IMR-90 (cell line): ENCODE measurements at regions not wholly inside any gene's neighbourhood (a gene's known extent, or its start where the extent isn't known, plus 50 kb on each side); places are given as distances from the start of the nearest gene placed in this dataset.

Experiments used
- ATAC-seq: fragments of 200-7000 bp; cut with Tn5 transposase; 2 replicates; pipeline ENCODE4 v1.9.1; 2020; ENCODE audit warnings: low read depth, mild to moderate bottlenecking, moderate library complexity
- BruUV-seq: library from RNA; stranded (reverse); fragments of 400-500 nt; replicated peaks from 2 replicates; lab custom pipeline; 2021; lab: Mats Ljungman, UMichigan
- CTCF ChIA-PET: fragments of 300-600 bp; formaldehyde crosslinking; extraction: SDS; loops from one replicate; lab custom pipeline; 2021; ENCODE audit warnings: antibody characterized with exemption; lab: Yijun Ruan, JAX
- POLR2A ChIA-PET: fragments of 300-600 bp; sonication (Branson Sonifier 250); formaldehyde crosslinking; loops from one replicate; lab custom pipeline; 2022; ENCODE audit warnings: antibody characterized with exemption; ENCODE audit not compliant: unreplicated experiment; lab: Charles Lee
- DNase-seq: peaks from one replicate; pipeline ENCODE4 v3.0.0; 2013
- H2AFZ ChIP-seq: replicated peaks from 2 replicates; pipeline ENCODE3; 2013; ENCODE audit warnings: low read length, mild to moderate bottlenecking; ENCODE audit not compliant: poor library complexity
- H2AK5ac ChIP-seq: 2 replicates; pipeline ENCODE4 v1.6.1; 2013; ENCODE audit warnings: low read depth, low read length, inconsistent platforms
- H2AK9ac ChIP-seq: replicated peaks from 2 replicates; pipeline ENCODE3; 2013; ENCODE audit warnings: mild to moderate bottlenecking, low read depth, low read length, moderate library complexity; ENCODE audit not compliant: poor library complexity
- H2BK120ac ChIP-seq: 2 replicates; pipeline ENCODE4 v1.6.1; 2013; ENCODE audit warnings: low read depth, low read length, inconsistent platforms
- H2BK15ac ChIP-seq: 3 replicates; pipeline ENCODE4 v1.6.1; 2013; ENCODE audit warnings: low read depth, low read length, inconsistent platforms
- H2BK20ac ChIP-seq: 2 replicates; pipeline ENCODE4 v1.6.1; 2013; ENCODE audit warnings: low read depth, mild to moderate bottlenecking, inconsistent platforms, low read length, moderate library complexity
- H2BK5ac ChIP-seq: 2 replicates; pipeline ENCODE4 v1.6.1; 2013; ENCODE audit warnings: mild to moderate bottlenecking, low read depth, low read length, inconsistent platforms; ENCODE audit not compliant: poor library complexity, severe bottlenecking
- H3K14ac ChIP-seq: replicated peaks from 2 replicates; pipeline ENCODE4 v1.6.1; 2013; ENCODE audit warnings: low read depth, low read length, inconsistent platforms
- H3K18ac ChIP-seq: 2 replicates; pipeline ENCODE4 v1.6.1; 2013; ENCODE audit warnings: low read depth, low read length, control low read depth
- H3K23ac ChIP-seq: 2 replicates; pipeline ENCODE4 v1.6.1; 2013; ENCODE audit warnings: low read depth, low read length, inconsistent platforms
- H3K27ac ChIP-seq: 2 replicates; pipeline ENCODE4 v1.5.1; 2013; ENCODE audit warnings: mild to moderate bottlenecking, control low read depth, low read length; ENCODE audit not compliant: insufficient read depth
- H3K27me3 ChIP-seq: 2 replicates; pipeline ENCODE4 v1.6.1; 2013; ENCODE audit warnings: low read length; ENCODE audit not compliant: control insufficient read depth, insufficient read depth
- H3K36me3 ChIP-seq: 2 replicates; pipeline ENCODE4 v1.6.1; 2013; ENCODE audit warnings: low read length, mixed read lengths; ENCODE audit not compliant: control insufficient read depth, insufficient read depth
- H3K4ac ChIP-seq: 2 replicates; pipeline ENCODE4 v1.6.1; 2013; ENCODE audit warnings: low read depth, low read length, inconsistent platforms
- H3K4me1 ChIP-seq: 2 replicates; pipeline ENCODE4 v1.6.1; 2013; ENCODE audit warnings: low read length, mixed read lengths; ENCODE audit not compliant: control insufficient read depth, insufficient read depth
- H3K4me2 ChIP-seq: 2 replicates; pipeline ENCODE4 v1.6.1; 2013; ENCODE audit warnings: low read depth, mild to moderate bottlenecking, control low read depth, low read length, moderate library complexity
- H3K4me3 ChIP-seq: 2 replicates; pipeline ENCODE4 v1.5.1; 2013; ENCODE audit warnings: low read depth, mild to moderate bottlenecking, control low read depth, low read length, moderate library complexity; ENCODE audit not compliant: insufficient read depth
- H3K56ac ChIP-seq: 2 replicates; pipeline ENCODE4 v1.6.1; 2013; ENCODE audit warnings: low read length, inconsistent platforms; ENCODE audit not compliant: insufficient read depth; ENCODE audit errors: extremely low read depth
- H3K79me1 ChIP-seq, 2 experiments: 2 replicates each; pipeline ENCODE4 v1.6.1; 2013; ENCODE audit warnings: low read length in 2 of 2, inconsistent platforms in 1 of 2, low read depth in 1 of 2
- H3K9ac ChIP-seq: 2 replicates; pipeline ENCODE4 v1.6.1; 2013; ENCODE audit warnings: low read depth, low read length, control low read depth
- H3K9me1 ChIP-seq: 2 replicates; pipeline ENCODE4 v1.6.1; 2013; ENCODE audit warnings: low read length, inconsistent platforms; ENCODE audit not compliant: insufficient read depth
- H3K9me3 ChIP-seq: 2 replicates; pipeline ENCODE4 v1.6.1; 2013; ENCODE audit warnings: low read length; ENCODE audit not compliant: control insufficient read depth, insufficient read depth
- H4K20me1 ChIP-seq: 2 replicates; pipeline ENCODE4 v1.6.1; 2013; ENCODE audit warnings: low read length, inconsistent platforms; ENCODE audit not compliant: insufficient read depth
- H4K5ac ChIP-seq: 2 replicates; pipeline ENCODE4 v1.6.1; 2013; ENCODE audit warnings: mild to moderate bottlenecking, low read depth, low read length, control low read depth
- H4K8ac ChIP-seq, 2 experiments: 2 replicates each; pipeline ENCODE4 v1.6.1; 2013; ENCODE audit warnings: low read depth in 2 of 2, low read length in 2 of 2, control low read depth in 1 of 2, inconsistent platforms in 1 of 2
- H4K91ac ChIP-seq: 2 replicates; pipeline ENCODE4 v1.6.1; 2013; ENCODE audit warnings: low read depth, low read length, inconsistent platforms; ENCODE audit not compliant: insufficient read depth
- CEBPB ChIP-seq: IDR thresholded peaks from 2 replicates; pipeline ENCODE4 v1.6.1; 2012; ENCODE audit warnings: low read depth, low read length, improper control_type of control experiment
- MXI1 ChIP-seq: IDR thresholded peaks from 2 replicates; pipeline ENCODE4 v1.6.1; 2012; ENCODE audit warnings: low read depth, mild to moderate bottlenecking, low read length, moderate library complexity, borderline replicate concordance
- NFE2L2 ChIP-seq: fragments of 150-350 bp; IDR thresholded peaks from 2 replicates; pipeline ENCODE4 v1.6.1; 2016; ENCODE audit warnings: low read depth, mild to moderate bottlenecking, low read length
- RAD21 ChIP-seq: IDR thresholded peaks from 2 replicates; pipeline ENCODE4 v1.6.1; 2012; ENCODE audit warnings: low read length, improper control_type of control experiment
- SMC3 ChIP-seq: fragments of 150-350 bp; IDR thresholded peaks from 2 replicates; pipeline ENCODE4 v1.6.1; 2016; ENCODE audit warnings: low read depth, mild to moderate bottlenecking, antibody characterized with exemption, low read length, moderate library complexity
- WGBS, 2 experiments: methylation state at CpG; one replicate each; pipeline versions ENCODE4 v1.1.5 to v1.1.7; 2013; ENCODE audit warnings: missing lambda C conversion rate in 2 of 2; ENCODE audit not compliant: insufficient read length in 1 of 2; ENCODE audit errors: extremely low coverage in 2 of 2; 5-methylcytosine and 5-hydroxymethylcytosine counted together
- dilution Hi-C: fragments of 300-500 bp; cut with HindIII; formaldehyde crosslinking; loops from one replicate; pipeline ENCODE4 v1.14.3; 2018; ENCODE audit warnings: low sequenced_read_pairs; ENCODE audit not compliant: unreplicated experiment
- in situ Hi-C: fragments of 300-500 bp; cut with MboI; formaldehyde crosslinking; loops from 3 replicates; pipeline ENCODE4 v1.14.3; 2019; ENCODE audit warnings: low sequenced_read_pairs, inconsistent platforms, mixed read lengths
- intact Hi-C: fragments of 100-400 bp; cut with micrococcal nuclease; formaldehyde crosslinking; loops from 2 replicates; pipeline ENCODE4 v1.10.0; 2022
- TF ChIP-seq, protein P1 (sequence below): fragments of 150-350 bp; IDR thresholded peaks from 2 replicates; pipeline ENCODE4 v1.6.1; 2017; ENCODE audit warnings: mild to moderate bottlenecking, antibody characterized with exemption, low read length, low read depth

DNA sequence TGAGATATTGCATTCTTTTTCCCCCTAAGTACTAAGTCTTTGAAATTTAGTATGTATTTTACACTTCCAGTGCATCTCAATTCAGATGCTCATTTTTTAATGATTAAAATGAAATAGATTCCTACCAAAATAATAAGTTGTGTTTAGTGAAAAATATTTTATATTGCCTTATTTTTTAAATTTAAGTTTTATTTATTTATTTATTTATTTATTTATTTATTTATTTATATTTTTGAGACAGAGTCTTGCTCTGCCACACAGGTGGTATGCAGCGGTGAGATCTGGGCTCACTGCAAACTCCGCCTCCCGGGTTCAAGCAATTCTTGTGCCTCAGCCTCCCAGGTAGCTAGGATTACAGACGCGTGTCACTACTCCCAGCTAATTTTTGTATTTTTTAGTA lies 95.5 kb downstream of the RPS24 start:
- DNase-seq: no peak
- no peak overlapping the region for H2AK9ac ChIP-seq
- H4K8ac ChIP-seq: no peak overlapping the region
- H2AFZ ChIP-seq: no peak overlapping the region
- no TSS peak for BruUV-seq
- peaks cover 3% of the 10 kb centered on the region; the same call in 1 of the 2 replicates for H3K9me3 ChIP-seq
- H4K91ac ChIP-seq: no peak overlapping the region
- in situ Hi-C loops (no loop called here), intact Hi-C loops (no loop called here), dilution Hi-C loops (no loop called here)
- H2BK20ac ChIP-seq: no peak overlapping the region
- no peak overlapping the region for H2BK15ac ChIP-seq
- H3K9ac ChIP-seq: no peak overlapping the region
- H2BK120ac ChIP-seq: no peak overlapping the region
- H2BK5ac ChIP-seq: no peak overlapping the region
- H3K9me1 ChIP-seq: no peaks in the 10 kb centered on the region
- H3K18ac ChIP-seq: no peak overlapping the region
- H3K4me3 ChIP-seq: no peak overlapping the region
- H3K27me3 ChIP-seq: peaks cover 35% of the 10 kb centered on the region
- CTCF ChIA-PET: no interaction called here
- no peaks in the 10 kb centered on the region for H3K4me1 ChIP-seq
- H3K36me3 ChIP-seq: no peaks in the 10 kb centered on the region
- H3K14ac ChIP-seq: no peak overlapping the region
- TF ChIP-seq CEBPB (no peak), SMC3 (no peak), RAD21 (no peak), NFE2L2 (no peak), MXI1 (no peak)
- TF ChIP-seq, protein P1, sequence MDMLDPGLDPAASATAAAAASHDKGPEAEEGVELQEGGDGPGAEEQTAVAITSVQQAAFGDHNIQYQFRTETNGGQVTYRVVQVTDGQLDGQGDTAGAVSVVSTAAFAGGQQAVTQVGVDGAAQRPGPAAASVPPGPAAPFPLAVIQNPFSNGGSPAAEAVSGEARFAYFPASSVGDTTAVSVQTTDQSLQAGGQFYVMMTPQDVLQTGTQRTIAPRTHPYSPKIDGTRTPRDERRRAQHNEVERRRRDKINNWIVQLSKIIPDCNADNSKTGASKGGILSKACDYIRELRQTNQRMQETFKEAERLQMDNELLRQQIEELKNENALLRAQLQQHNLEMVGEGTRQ: no peak
- H4K20me1 ChIP-seq: no peaks in the 10 kb centered on the region
- H4K5ac ChIP-seq: no peak overlapping the region
- no peak overlapping the region for H3K4ac ChIP-seq
- H3K4me2 ChIP-seq: no peak overlapping the region
- no CpG with 5 or more reads among the region's 5 CpGs for WGBS, 2 experiments
- no peaks in the 10 kb centered on the region for H3K79me1 ChIP-seq
- no peak overlapping the region for H3K56ac ChIP-seq
- H3K23ac ChIP-seq: no peak overlapping the region
- ATAC-seq: no peak
- no peak overlapping the region for H2AK5ac ChIP-seq
- H3K27ac ChIP-seq: no peak overlapping the region
- POLR2A ChIA-PET: no interaction called here
